ENCODE measurements at regions not wholly inside any gene's neighbourhood (a gene's known extent, or its start where the extent isn't known, plus 50 kb on each side); places are given as distances from the start of the nearest gene placed in this dataset.
A peak's percentile ranks its signal among the peaks of the same experiment; 100 is the strongest.

GRCh38 chr5:136730426-136730825 is 365.1 kb upstream of the TRPC7 start:
- no peak for DNase-seq (ENCODE audit: low read depth, low spot score)
- in situ Hi-C loops (cut with HindIII; ENCODE audit: low sequenced_read_pairs) = no loop called here
- TF ChIP-seq CTCF (IDR thresholded peaks at IDR 0.05; ENCODE audit: low read depth, low read length) = no peak

GRCh38 chr5:136729901-136730355 is 364.6 kb upstream of the TRPC7 start:
- no peak overlapping the region for H3K4me3 ChIP-seq (ENCODE audit: low read depth, low read length)
- no peak for TF ChIP-seq CTCF (IDR thresholded peaks at IDR 0.05; ENCODE audit: low read depth, low read length)
- in situ Hi-C loops (cut with HindIII; ENCODE audit: low sequenced_read_pairs) = no loop called here
- peak; percentile 89 for DNase-seq (ENCODE audit: low read depth, low spot score)

More at GRCh38 chr5:136730426-136730825, 365.1 kb upstream of the TRPC7 start:
- no peak overlapping the region for H3K4me3 ChIP-seq (ENCODE audit: low read depth, low read length)

- TF ChIP-seq CTCF (IDR thresholded peaks at IDR 0.05; ENCODE audit: low read depth, low read length) = no peak
- DNase-seq (ENCODE audit: low read depth, low spot score) = no peak
- H3K4me3 ChIP-seq (ENCODE audit: low read depth, low read length) = no peak overlapping the region
- in situ Hi-C loops (cut with HindIII; ENCODE audit: low sequenced_read_pairs) = no loop called here
Observed at GRCh38 chr5:136726506-136726905, 361.2 kb upstream of the TRPC7 start.

- in situ Hi-C loops (cut with HindIII; ENCODE audit: low sequenced_read_pairs) = no loop called here
- TF ChIP-seq CTCF (IDR thresholded peaks at IDR 0.05; ENCODE audit: low read depth, low read length) = no peak
- DNase-seq (ENCODE audit: low read depth, low spot score) = no peak
- H3K4me3 ChIP-seq (ENCODE audit: low read depth, low read length) = no peak overlapping the region
Observed at GRCh38 chr5:136724161-136724560, 358.8 kb upstream of the TRPC7 start.

- in situ Hi-C loops (cut with HindIII; ENCODE audit: low sequenced_read_pairs) = no loop called here
- no peak for TF ChIP-seq CTCF (IDR thresholded peaks at IDR 0.05; ENCODE audit: low read depth, low read length)
- no peak for DNase-seq (ENCODE audit: low read depth, low spot score)
- no peak overlapping the region for H3K4me3 ChIP-seq (ENCODE audit: low read depth, low read length)
Observed at GRCh38 chr5:136722581-136722980, 357.2 kb upstream of the TRPC7 start.

GRCh38 chr5:136722086-136722485 is 356.7 kb upstream of the TRPC7 start:
- DNase-seq (ENCODE audit: low read depth, low spot score) = no peak
- no peak for TF ChIP-seq CTCF (IDR thresholded peaks at IDR 0.05; ENCODE audit: low read depth, low read length)
- in situ Hi-C loops (cut with HindIII; ENCODE audit: low sequenced_read_pairs) = no loop called here
- H3K4me3 ChIP-seq (ENCODE audit: low read depth, low read length) = no peak overlapping the region

- no peak for DNase-seq (ENCODE audit: low read depth, low spot score)
- TF ChIP-seq CTCF (IDR thresholded peaks at IDR 0.05; ENCODE audit: low read depth, low read length) = no peak
- in situ Hi-C loops (cut with HindIII; ENCODE audit: low sequenced_read_pairs) = no loop called here
- H3K4me3 ChIP-seq (ENCODE audit: low read depth, low read length) = no peak overlapping the region
Observed at GRCh38 chr5:136720674-136721073, 355.3 kb upstream of the TRPC7 start.
